ENCODE measurements at regions not wholly inside any gene's neighbourhood (a gene's known extent, or its start where the extent isn't known, plus 50 kb on each side); places are given as distances from the start of the nearest gene placed in this dataset.

DNA sequence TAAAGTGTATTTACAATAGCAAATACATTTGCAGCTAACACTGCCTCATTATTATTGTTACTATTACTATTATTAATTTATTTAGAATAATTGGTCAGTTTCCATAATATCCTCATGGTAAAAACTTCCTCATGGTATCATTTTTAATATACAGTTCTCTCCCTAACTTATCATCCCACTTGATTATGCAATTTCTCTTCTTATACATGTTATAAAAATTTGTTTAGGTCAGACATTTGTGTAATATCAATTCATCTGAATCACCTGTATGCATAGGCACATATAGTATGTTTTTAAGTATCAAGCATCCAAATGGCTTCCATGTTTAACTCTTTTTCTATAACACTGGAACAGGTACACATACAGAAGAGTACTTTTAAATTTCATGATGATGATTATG is 210.8 kb upstream of the STARD13 start:
- TF ChIP-seq YY1 (IDR thresholded peaks at IDR 0.05; ENCODE audit: insufficient read depth, insufficient read length) (no peak), ZNF274 (IDR thresholded peaks at IDR 0.05; ENCODE audit: low read depth, low read length) (no peak), SUZ12 (IDR thresholded peaks at IDR 0.05; ENCODE audit: extremely low read depth, insufficient read depth, insufficient read length) (no peak)

All from NT2/D1 (cell line).